ENCODE measurements at regions not wholly inside any gene's neighbourhood (a gene's known extent, or its start where the extent isn't known, plus 50 kb on each side); places are given as distances from the start of the nearest gene placed in this dataset.
"Not testable (repeated sequence)": the region's sequence is repeated elsewhere in the genome, so short reads cannot be mapped to it uniquely, and the experiment has no call there.

GRCh38 chr18:9017167-9017904 is 85.2 kb upstream of the NDUFV2 start:
- H3K27ac Mint-ChIP-seq: no peak overlapping the region
- ATAC-seq (peak; percentile 85), DNase-seq (no peak)
- H3K4me3 Mint-ChIP-seq: peak overlapping the region; percentile 76
- H3K9me3 ChIP-seq (ENCODE audit: control insufficient read depth, low read length, poor library complexity, severe bottlenecking): no peaks in the 10 kb centered on the region
- H3K36me3 Mint-ChIP-seq (ENCODE audit: low read depth): no peaks in the 10 kb centered on the region
- H3K4me1 Mint-ChIP-seq: peaks cover 7% of the 10 kb centered on the region
- no peaks in the 10 kb centered on the region for H3K27me3 Mint-ChIP-seq

- Mint-ChIP-seq H3K4me1 (peaks cover 7% of the 10 kb centered on the region), H3K4me3 (peak overlapping the region; percentile 76), H3K36me3 (ENCODE audit: low read depth) (no peaks in the 10 kb centered on the region), H3K27ac (no peak overlapping the region), H3K27me3 (no peaks in the 10 kb centered on the region)
- ATAC-seq (no peak), DNase-seq (no peak)
- no peaks in the 10 kb centered on the region for H3K9me3 ChIP-seq (ENCODE audit: control insufficient read depth, low read length, poor library complexity, severe bottlenecking)
These were observed 84.6 kb upstream of the NDUFV2 start for GRCh38 chr18:9017905-9018227.

- H3K36me3 Mint-ChIP-seq (ENCODE audit: low read depth): no peaks in the 10 kb centered on the region
- H3K27me3 Mint-ChIP-seq: no peaks in the 10 kb centered on the region
- H3K4me1 Mint-ChIP-seq: peaks cover 7% of the 10 kb centered on the region
- no peak for ATAC-seq
- no peak for DNase-seq
- no peak overlapping the region for H3K27ac Mint-ChIP-seq
- H3K9me3 ChIP-seq (ENCODE audit: control insufficient read depth, low read length, poor library complexity, severe bottlenecking): no peaks in the 10 kb centered on the region
- no peak overlapping the region for H3K4me3 Mint-ChIP-seq
These were observed 83.4 kb upstream of the NDUFV2 start for GRCh38 chr18:9019135-9019534.

- Mint-ChIP-seq H3K27ac (no peak overlapping the region), H3K36me3 (ENCODE audit: low read depth) (no peaks in the 10 kb centered on the region), H3K27me3 (no peaks in the 10 kb centered on the region), H3K4me1 (peaks cover 7% of the 10 kb centered on the region), H3K4me3 (no peak overlapping the region)
- no peaks in the 10 kb centered on the region for H3K9me3 ChIP-seq (ENCODE audit: control insufficient read depth, low read length, poor library complexity, severe bottlenecking)
- DNase-seq (no peak), ATAC-seq (no peak)
These were observed 82.3 kb upstream of the NDUFV2 start for GRCh38 chr18:9020221-9020620.

GRCh38 chr18:9021458-9021857 is 81.0 kb upstream of the NDUFV2 start:
- peaks cover 6% of the 10 kb centered on the region for H3K27me3 Mint-ChIP-seq
- no peak for ATAC-seq
- no peak overlapping the region for H3K4me3 Mint-ChIP-seq

GRCh38 chr18:9022397-9023155 is 79.9 kb upstream of the NDUFV2 start:
- peaks cover 2% of the 10 kb centered on the region for H3K36me3 Mint-ChIP-seq (ENCODE audit: low read depth)
- H3K9me3 ChIP-seq (ENCODE audit: control insufficient read depth, low read length, poor library complexity, severe bottlenecking): no peaks in the 10 kb centered on the region
- H3K4me3 Mint-ChIP-seq: no peak overlapping the region
- ATAC-seq (no peak), DNase-seq (no peak)
- no peak overlapping the region for H3K27ac Mint-ChIP-seq
- H3K4me1 Mint-ChIP-seq: peaks cover 4% of the 10 kb centered on the region
- peaks cover 12% of the 10 kb centered on the region for H3K27me3 Mint-ChIP-seq

More at GRCh38 chr18:9021458-9021857, 81.0 kb upstream of the NDUFV2 start:
- Mint-ChIP-seq H3K36me3 (ENCODE audit: low read depth) (no peaks in the 10 kb centered on the region), H3K27ac (no peak overlapping the region), H3K4me1 (peaks cover 10% of the 10 kb centered on the region)
- DNase-seq: no peak
- H3K9me3 ChIP-seq (ENCODE audit: control insufficient read depth, low read length, poor library complexity, severe bottlenecking): no peaks in the 10 kb centered on the region

GRCh38 chr18:9024031-9024646 is 78.4 kb upstream of the NDUFV2 start:
- not testable (repeated sequence) for DNase-seq

GRCh38 chr18:9025091-9025838 is 77.2 kb upstream of the NDUFV2 start:
- Mint-ChIP-seq H3K36me3 (ENCODE audit: low read depth) (peaks cover 2% of the 10 kb centered on the region), H3K27me3 (peaks cover 12% of the 10 kb centered on the region), H3K4me1 (peaks cover 4% of the 10 kb centered on the region), H3K4me3 (no peak overlapping the region), H3K27ac (no peak overlapping the region)
- ATAC-seq (no peak), DNase-seq (no peak)
- H3K9me3 ChIP-seq (ENCODE audit: control insufficient read depth, low read length, poor library complexity, severe bottlenecking): no peaks in the 10 kb centered on the region

More at GRCh38 chr18:9024031-9024646, 78.4 kb upstream of the NDUFV2 start:
- H3K36me3 Mint-ChIP-seq (ENCODE audit: low read depth); H3K4me3 Mint-ChIP-seq; H3K4me1 Mint-ChIP-seq; ATAC-seq; H3K9me3 ChIP-seq (ENCODE audit: control insufficient read depth, low read length, poor library complexity, severe bottlenecking); H3K27ac Mint-ChIP-seq: not testable (repeated sequence)
- H3K27me3 Mint-ChIP-seq: peaks cover 12% of the 10 kb centered on the region

GRCh38 chr18:9029131-9029530 is 73.4 kb upstream of the NDUFV2 start:
- H3K36me3 Mint-ChIP-seq (ENCODE audit: low read depth): peaks cover 2% of the 10 kb centered on the region
- no peak for DNase-seq
- no peaks in the 10 kb centered on the region for H3K9me3 ChIP-seq (ENCODE audit: control insufficient read depth, low read length, poor library complexity, severe bottlenecking)
- peaks cover 4% of the 10 kb centered on the region for H3K4me1 Mint-ChIP-seq
- peaks cover 12% of the 10 kb centered on the region for H3K27me3 Mint-ChIP-seq
- H3K27ac Mint-ChIP-seq: no peak overlapping the region
- no peak for ATAC-seq
- no peak overlapping the region for H3K4me3 Mint-ChIP-seq

- no peak for DNase-seq
- Mint-ChIP-seq H3K4me1 (no peaks in the 10 kb centered on the region), H3K36me3 (ENCODE audit: low read depth) (no peaks in the 10 kb centered on the region), H3K27me3 (no peaks in the 10 kb centered on the region), H3K27ac (no peak overlapping the region), H3K4me3 (no peak overlapping the region)
- no peak for ATAC-seq
- H3K9me3 ChIP-seq (ENCODE audit: control insufficient read depth, low read length, poor library complexity, severe bottlenecking): no peaks in the 10 kb centered on the region
These were observed 70.0 kb upstream of the NDUFV2 start for GRCh38 chr18:9032519-9032918.

GRCh38 chr18:9038277-9038871 is 64.1 kb upstream of the NDUFV2 start:
- no peaks in the 10 kb centered on the region for H3K9me3 ChIP-seq (ENCODE audit: control insufficient read depth, low read length, poor library complexity, severe bottlenecking)
- DNase-seq: no peak
- Mint-ChIP-seq H3K4me1 (no peaks in the 10 kb centered on the region), H3K27ac (no peak overlapping the region), H3K36me3 (ENCODE audit: low read depth) (no peaks in the 10 kb centered on the region), H3K27me3 (no peaks in the 10 kb centered on the region), H3K4me3 (no peak overlapping the region)
- no peak for ATAC-seq

- Mint-ChIP-seq H3K36me3 (ENCODE audit: low read depth) (peaks cover 2% of the 10 kb centered on the region), H3K27me3 (no peaks in the 10 kb centered on the region), H3K4me1 (no peaks in the 10 kb centered on the region), H3K27ac (no peak overlapping the region), H3K4me3 (no peak overlapping the region)
- DNase-seq (no peak), ATAC-seq (no peak)
- no peaks in the 10 kb centered on the region for H3K9me3 ChIP-seq (ENCODE audit: control insufficient read depth, low read length, poor library complexity, severe bottlenecking)
These were observed 62.9 kb upstream of the NDUFV2 start for GRCh38 chr18:9039441-9040071.

Measured in T-helper 17 cell (primary cell).